Effector memory CD4-positive, alpha-beta T cell (primary cell): ENCODE measurements at regions not wholly inside any gene's neighbourhood (a gene's known extent, or its start where the extent isn't known, plus 50 kb on each side); places are given as distances from the start of the nearest gene placed in this dataset.

Source experiments
- DNase-seq, 3 donors: peaks; one replicate each; pipeline ENCODE4 v3.0.0-alpha.2; 2020
- H3K27ac ChIP-seq: 2 replicates; pipeline ENCODE4 v1.7.0; 2013; ENCODE audit warnings: mild to moderate bottlenecking, low read length, moderate library complexity; ENCODE audit not compliant: insufficient read depth, poor library complexity, severe bottlenecking
- H3K27me3 ChIP-seq: replicated peaks from 2 replicates; pipeline ENCODE4 v1.7.0; 2013; ENCODE audit warnings: mild to moderate bottlenecking, low read length; ENCODE audit not compliant: insufficient read depth, control insufficient read depth, poor library complexity, severe bottlenecking
- H3K36me3 ChIP-seq: 2 replicates; pipeline ENCODE4 v1.7.0; 2013; ENCODE audit warnings: mild to moderate bottlenecking, low read length, moderate library complexity; ENCODE audit not compliant: control insufficient read depth, insufficient read depth
- H3K4me1 ChIP-seq: 2 replicates; pipeline ENCODE4 v1.7.0; 2013; ENCODE audit warnings: low read length, mild to moderate bottlenecking; ENCODE audit not compliant: control insufficient read depth, insufficient read depth, poor library complexity, severe bottlenecking
- H3K4me3 ChIP-seq: 2 replicates; pipeline ENCODE4 v1.7.0; 2013; ENCODE audit warnings: low read length, low read depth, mild to moderate bottlenecking; ENCODE audit not compliant: insufficient read depth, poor library complexity, severe bottlenecking
- H3K9me3 ChIP-seq: 2 replicates; pipeline ENCODE4 v1.7.0; 2013; ENCODE audit warnings: mild to moderate bottlenecking, low read length, moderate library complexity; ENCODE audit not compliant: control insufficient read depth

GRCh38 chr10:110421512-110422138 lies 76.1 kb upstream of the DUSP5 start:
- no peak for DNase-seq
- Histone ChIP-seq H3K27ac (no peak overlapping the region), H3K27me3 (no peaks in the 10 kb centered on the region), H3K4me3 (no peak overlapping the region), H3K36me3 (no peaks in the 10 kb centered on the region), H3K9me3 (no peaks in the 10 kb centered on the region), H3K4me1 (peaks cover 4% of the 10 kb centered on the region)

GRCh38 chr10:110422548-110422947 lies 75.2 kb upstream of the DUSP5 start:
- Histone ChIP-seq H3K36me3 (no peaks in the 10 kb centered on the region), H3K9me3 (no peaks in the 10 kb centered on the region), H3K4me1 (peaks cover 4% of the 10 kb centered on the region), H3K4me3 (no peak overlapping the region), H3K27ac (no peak overlapping the region), H3K27me3 (no peaks in the 10 kb centered on the region)
- no peak for DNase-seq

- no peak for DNase-seq
- Histone ChIP-seq H3K36me3 (no peaks in the 10 kb centered on the region), H3K27ac (no peak overlapping the region), H3K4me1 (peaks cover 4% of the 10 kb centered on the region), H3K9me3 (no peaks in the 10 kb centered on the region), H3K4me3 (no peak overlapping the region), H3K27me3 (no peaks in the 10 kb centered on the region)
Measured at GRCh38 chr10:110423650-110424049, 74.1 kb upstream of the DUSP5 start.

- H3K27me3 ChIP-seq: no peaks in the 10 kb centered on the region
- no peak overlapping the region for H3K27ac ChIP-seq
- no peaks in the 10 kb centered on the region for H3K9me3 ChIP-seq
- H3K4me1 ChIP-seq: no peaks in the 10 kb centered on the region
- H3K36me3 ChIP-seq: no peaks in the 10 kb centered on the region
- no peak overlapping the region for H3K4me3 ChIP-seq
- DNase-seq: no peak
Measured at GRCh38 chr10:110425684-110426293, 71.9 kb upstream of the DUSP5 start.

GRCh38 chr10:110426294-110427181 lies 71.2 kb upstream of the DUSP5 start:
- Histone ChIP-seq H3K27me3 (no peaks in the 10 kb centered on the region), H3K4me3 (no peak overlapping the region), H3K9me3 (no peaks in the 10 kb centered on the region), H3K4me1 (no peaks in the 10 kb centered on the region), H3K27ac (no peak overlapping the region), H3K36me3 (no peaks in the 10 kb centered on the region)
- DNase-seq: no peak

- Histone ChIP-seq H3K4me1 (peaks cover 3% of the 10 kb centered on the region), H3K36me3 (no peaks in the 10 kb centered on the region), H3K9me3 (no peaks in the 10 kb centered on the region), H3K27me3 (no peaks in the 10 kb centered on the region), H3K4me3 (no peak overlapping the region), H3K27ac (no peak overlapping the region)
- DNase-seq: no peak
Measured at GRCh38 chr10:110429301-110429700, 68.4 kb upstream of the DUSP5 start.

GRCh38 chr10:110430340-110431273 lies 67.1 kb upstream of the DUSP5 start:
- Histone ChIP-seq H3K4me3 (no peak overlapping the region), H3K9me3 (no peaks in the 10 kb centered on the region), H3K27ac (no peak overlapping the region), H3K4me1 (peaks cover 3% of the 10 kb centered on the region), H3K36me3 (no peaks in the 10 kb centered on the region), H3K27me3 (no peaks in the 10 kb centered on the region)
- no peak for DNase-seq

GRCh38 chr10:110431659-110432058 lies 66.0 kb upstream of the DUSP5 start:
- no peak for DNase-seq
- Histone ChIP-seq H3K9me3 (no peaks in the 10 kb centered on the region), H3K4me3 (no peak overlapping the region), H3K27me3 (no peaks in the 10 kb centered on the region), H3K4me1 (peaks cover 3% of the 10 kb centered on the region), H3K36me3 (no peaks in the 10 kb centered on the region), H3K27ac (no peak overlapping the region)

- no peak for DNase-seq
- H3K4me3 ChIP-seq: no peak overlapping the region
- H3K27me3 ChIP-seq: no peaks in the 10 kb centered on the region
- no peak overlapping the region for H3K27ac ChIP-seq
- H3K36me3 ChIP-seq: no peaks in the 10 kb centered on the region
- peaks cover 3% of the 10 kb centered on the region for H3K4me1 ChIP-seq
- no peaks in the 10 kb centered on the region for H3K9me3 ChIP-seq
Measured at GRCh38 chr10:110432084-110432483, 65.6 kb upstream of the DUSP5 start.
